ENCODE measurements at regions not wholly inside any gene's neighbourhood (a gene's known extent, or its start where the extent isn't known, plus 50 kb on each side); places are given as distances from the start of the nearest gene placed in this dataset.

DNA sequence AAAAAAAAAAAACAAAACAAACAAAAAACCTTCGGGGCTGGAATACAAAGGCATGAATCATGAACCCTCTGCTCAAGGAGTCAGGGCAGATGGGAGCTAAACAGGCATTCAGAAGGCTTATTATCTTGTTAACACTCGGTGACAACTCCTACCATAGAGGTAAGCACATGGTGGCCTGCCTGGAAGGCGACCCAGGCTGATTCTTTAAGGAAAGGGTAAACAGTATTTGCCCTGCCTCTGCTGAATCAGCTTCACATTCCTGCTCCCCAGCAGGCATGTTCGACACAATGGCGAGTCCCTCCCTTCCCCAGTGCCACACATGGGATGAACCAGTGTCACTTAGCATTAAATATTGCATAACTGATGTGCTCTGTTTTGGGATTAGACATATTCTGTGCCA lies 191.9 kb downstream of the ARL4C start:
- DNase-seq = peak; percentile 61

DNA sequence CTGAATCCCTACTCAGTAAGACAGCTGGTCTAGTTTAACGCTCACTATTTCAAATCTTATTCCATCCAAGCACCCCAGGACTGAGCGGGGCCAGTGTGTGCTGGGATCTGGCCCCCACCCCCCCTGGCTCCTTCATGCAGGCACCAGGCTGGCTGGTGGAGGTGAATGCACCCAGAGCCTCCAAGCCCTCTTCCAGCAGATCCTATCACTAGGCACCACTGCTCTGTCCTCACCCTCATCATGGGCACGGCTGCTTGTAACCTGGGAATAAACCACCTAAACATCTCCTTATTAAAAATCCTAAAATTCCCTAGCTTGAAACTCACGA lies 194.3 kb downstream of the ARL4C start:
- DNase-seq = no peak

DNA sequence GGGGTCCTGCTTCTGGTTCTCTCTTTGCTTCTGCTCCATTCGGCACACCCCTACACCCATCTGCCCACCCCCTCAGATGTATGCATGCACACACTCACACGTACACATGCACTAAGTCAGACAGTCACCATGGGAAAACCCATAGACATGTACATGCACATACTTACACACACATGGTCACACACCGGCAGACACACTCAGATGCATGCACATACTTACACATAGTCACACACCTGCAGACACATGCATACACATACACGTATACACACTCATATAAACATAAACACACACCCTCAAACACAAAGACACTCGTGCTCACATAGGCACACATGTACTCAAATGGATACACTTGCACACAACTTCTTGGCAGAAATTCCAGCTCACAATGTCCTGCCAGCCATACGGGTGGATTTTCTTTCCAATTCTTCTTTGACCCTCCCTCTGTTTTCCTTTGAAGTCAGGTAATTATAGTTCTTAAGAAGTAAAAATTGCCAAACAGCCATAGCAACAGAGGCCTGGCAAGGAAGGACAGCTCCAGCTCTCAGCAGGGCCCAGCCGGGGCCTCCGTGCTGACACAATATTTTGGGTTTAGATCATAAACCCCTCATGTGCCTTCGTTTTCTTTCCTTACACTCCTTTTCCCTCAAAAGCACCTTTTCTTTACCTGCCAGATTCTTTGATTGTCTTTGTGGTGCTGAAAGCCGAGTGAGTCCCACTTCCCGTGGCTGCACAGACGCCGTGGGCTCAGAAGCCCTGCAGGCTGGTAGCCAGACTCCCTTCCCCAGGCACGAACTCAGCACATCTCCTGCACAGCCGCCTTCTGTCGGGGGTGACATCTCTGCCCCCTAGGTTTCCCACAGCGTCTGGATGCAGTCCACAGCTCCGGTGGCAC lies 195.7 kb downstream of the ARL4C start:
- peak; percentile 28 for DNase-seq

DNA sequence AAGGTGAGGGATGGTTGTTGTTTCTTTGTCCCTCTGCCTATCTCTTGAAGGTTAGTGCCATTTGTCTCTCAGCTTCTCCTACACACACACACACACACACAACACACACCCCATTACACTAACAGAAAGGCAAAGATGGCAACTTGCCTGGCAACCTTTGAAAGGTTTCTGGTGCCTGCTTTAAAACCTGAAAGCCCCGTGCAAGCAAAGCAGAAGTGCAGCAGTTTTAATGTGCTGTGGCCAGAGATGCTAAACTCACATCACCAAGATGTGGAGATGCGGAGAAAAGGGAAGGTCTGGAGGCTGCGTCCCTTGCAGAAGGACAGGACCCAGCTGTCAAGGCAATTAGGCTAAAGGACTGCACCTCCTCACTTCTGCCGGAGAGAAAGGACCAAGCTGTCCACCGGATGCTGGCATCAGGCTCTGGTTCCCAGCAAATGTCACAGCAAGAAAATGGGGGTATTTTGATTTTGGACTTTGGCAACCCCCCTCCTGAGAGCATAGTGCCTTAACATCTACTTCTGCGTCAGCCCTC lies 196.4 kb downstream of the ARL4C start:
- no peak for DNase-seq

DNA sequence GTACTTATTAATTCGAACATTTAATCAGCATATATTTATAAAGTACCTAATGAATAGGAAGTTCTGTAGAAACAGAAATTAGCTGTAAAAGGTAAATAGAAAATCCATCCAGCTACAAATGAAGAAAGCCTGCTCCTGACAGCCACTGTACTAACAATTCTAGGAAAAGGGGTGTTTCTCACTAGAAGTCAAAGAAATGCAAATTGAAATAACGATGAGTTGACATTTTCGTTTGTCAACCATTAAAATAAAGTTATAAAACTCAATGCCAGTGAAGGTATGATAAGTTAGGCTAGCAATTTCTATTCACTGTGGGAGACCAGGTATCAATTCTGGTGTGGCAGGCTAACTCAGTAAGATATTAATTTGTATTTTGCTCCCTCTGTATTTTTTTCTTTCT lies 198.0 kb downstream of the ARL4C start:
- no peak for DNase-seq

DNA sequence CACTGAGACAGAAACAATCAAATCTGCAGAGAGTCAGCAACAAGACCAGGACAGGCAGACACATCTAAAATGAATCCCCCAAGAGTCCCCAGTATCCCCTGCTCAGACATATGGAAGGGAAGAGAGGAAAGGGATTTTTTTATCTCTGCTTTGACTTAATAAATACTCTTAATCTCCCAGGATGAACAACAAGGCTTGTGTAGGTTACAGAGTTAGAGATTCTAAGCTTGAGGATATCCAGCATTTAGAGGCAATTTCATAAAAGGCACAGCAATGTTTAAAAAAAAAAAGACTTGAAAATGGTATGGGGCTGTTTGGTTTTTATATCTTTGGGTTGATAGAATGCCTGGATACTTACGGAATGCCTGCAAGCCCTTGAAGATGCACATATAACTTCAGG lies 199.9 kb downstream of the ARL4C start:
- DNase-seq = no peak

DNA sequence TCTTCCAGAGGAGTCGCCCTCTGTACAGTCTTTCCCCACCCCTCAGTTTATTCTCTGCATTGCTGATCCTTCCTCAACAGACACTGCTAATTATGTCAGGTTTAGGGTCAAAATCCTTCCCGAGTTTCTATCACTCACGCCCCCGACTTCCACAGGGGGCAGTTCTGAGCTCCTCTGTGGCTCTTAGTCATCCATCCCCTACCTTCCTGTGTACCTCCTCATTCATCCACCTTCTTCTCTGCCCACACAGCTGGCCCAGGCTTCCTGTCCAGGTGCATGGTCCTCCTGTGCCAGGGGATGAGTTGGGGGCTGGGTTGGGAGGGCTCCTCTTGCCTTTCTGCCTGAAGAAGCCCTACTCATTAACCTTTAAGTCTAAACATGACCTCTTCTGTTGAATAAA lies 202.9 kb downstream of the ARL4C start:
- peak; percentile 91 for DNase-seq

DNA sequence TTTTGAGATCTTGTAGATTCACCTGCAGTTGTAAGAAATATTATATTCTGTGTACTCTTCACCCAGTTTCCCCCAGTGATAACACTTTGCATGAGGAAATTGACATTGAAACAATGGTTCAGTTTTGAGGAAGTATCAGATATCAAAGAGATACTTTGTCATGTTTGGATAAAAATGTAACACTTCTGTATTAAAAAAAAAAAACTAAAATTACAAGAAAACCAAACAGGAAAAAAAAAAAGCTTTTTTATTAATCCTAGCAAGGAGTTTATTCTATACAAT lies 204.0 kb downstream of the ARL4C start:
- no peak for DNase-seq

DNA sequence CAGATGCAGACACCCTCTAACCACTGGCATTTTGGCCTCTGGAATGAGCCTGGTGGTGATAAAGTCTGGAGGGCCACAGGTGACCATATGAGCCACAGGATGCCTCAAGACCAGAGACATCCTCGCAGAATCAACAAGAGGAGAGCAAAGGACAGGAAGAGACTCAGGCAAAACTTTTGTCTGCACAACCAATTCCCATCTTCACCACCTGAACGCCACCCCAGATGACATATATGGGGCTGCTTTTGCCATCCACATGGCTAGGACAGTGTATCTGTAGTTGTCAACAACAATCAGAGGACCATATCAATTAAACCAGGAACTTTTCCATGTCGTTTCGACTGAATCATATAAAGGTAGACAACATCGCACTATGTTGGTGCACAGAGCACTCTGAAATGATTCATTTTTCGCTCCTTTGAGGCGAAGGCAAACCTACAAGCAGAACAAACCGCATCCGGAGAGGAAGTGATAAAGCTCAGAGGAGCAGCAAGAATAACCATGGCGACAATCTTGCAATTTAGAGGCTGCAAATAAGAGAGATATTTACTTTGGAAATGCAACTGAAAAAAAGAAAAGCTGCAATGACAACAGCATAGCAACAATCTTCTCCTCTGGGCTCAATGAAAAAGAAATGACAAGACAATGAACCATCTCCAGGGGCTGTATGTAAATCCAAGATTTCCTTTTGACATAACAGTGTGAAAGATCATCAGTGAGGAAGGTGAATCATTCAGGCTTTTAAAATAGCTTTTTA lies 204.5 kb downstream of the ARL4C start:
- DNase-seq = no peak

DNA sequence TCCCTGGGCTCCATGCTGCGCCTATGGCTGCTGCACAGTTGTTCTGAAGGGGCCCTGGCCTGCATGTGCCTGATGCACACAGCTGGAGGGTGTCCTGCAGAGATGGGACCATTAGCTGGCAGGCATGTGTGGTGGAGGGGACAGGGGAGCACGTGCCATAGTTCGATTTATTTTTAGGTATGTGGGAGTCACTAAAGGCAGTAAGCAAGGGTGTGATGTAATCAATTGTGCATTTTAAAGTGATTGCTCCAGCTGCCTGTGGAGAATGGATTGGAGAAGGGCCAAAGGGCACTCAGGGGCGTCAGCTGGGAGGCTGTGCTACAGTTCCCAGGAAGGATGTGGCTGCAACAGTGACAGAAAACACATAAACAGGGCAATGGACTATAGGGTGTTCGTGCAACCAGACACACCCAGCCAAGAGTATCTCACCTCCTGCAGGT lies 205.1 kb downstream of the ARL4C start:
- peak; percentile 57 for DNase-seq

DNA sequence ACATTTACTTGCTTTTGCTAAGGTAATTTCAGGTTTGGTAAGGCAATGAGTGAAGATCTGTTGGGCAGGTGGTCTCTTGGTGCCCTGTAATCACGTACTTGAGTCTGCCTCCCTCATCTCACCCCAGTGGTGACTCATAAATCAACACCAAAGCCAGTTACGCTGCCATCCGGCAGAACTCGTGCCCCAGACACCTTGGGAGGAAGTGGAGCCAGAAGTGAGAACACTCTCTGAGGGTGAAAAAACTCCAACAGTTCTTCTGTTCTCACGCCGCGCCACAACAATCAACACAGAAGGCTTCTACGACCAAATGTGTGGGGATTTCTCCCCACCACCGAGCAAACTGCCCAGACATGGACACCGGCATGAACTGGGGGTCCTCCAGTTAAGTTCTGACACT lies 206.2 kb downstream of the ARL4C start:
- DNase-seq = no peak

DNA sequence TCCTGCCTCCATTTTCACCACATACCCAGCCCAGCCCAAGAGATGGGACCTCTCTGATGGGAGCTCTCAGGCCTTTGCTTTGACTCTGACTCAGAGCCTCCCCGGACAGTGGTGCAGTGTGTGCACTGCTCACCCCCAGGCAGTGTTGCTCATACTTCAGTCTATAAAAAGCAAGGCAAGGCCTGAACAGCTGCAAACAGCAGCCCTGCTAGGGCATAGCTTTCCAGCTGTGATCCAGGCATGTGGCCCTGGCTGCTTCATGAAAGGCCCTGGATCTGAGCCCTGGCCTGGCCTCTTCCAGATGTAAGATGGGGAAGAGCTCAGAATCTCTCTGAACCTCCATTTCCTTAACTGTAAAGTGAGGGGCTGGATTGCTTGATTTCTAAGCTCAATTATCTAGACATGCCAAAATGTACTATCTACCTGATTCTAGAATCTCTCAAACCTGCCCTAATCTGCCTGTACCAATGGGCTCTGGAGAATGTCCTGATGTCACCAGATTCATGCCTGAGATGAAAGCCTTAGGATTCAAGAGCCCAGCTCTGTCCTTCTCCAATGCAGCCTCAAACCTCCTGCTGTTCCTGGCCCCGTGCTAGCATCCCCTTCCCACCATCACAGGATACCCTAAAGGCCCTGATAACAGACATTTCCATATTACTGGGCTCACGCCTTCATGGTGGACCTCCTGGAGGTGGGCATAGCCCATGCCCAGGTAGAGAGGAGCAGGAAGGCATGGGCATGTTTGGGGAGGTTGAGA lies 206.9 kb downstream of the ARL4C start:
- DNase-seq = peak; percentile 4

DNA sequence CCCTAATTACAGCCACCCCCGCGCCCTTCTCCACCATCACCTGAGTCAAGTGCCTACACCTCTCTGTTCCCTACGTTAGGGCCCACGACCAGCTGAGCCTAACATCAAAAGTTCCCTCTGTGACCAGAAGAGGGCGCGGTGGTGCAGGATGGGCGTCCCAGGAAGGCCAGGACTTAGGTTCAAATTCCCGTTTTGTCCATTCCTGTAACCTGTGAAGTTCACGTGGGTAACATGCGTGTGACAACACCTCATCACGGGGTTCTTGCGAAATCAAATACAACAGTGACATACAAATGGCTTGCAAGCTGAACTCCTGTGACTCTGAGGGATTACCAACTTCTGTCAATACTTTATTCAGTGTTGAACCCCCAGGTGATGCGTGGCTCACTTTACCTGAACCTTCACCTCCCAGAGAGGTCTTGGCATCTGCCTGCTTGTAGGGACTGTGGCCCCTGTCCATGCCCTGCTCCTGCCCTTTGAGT lies 207.9 kb downstream of the ARL4C start:
- DNase-seq = peak; percentile 60

DNA sequence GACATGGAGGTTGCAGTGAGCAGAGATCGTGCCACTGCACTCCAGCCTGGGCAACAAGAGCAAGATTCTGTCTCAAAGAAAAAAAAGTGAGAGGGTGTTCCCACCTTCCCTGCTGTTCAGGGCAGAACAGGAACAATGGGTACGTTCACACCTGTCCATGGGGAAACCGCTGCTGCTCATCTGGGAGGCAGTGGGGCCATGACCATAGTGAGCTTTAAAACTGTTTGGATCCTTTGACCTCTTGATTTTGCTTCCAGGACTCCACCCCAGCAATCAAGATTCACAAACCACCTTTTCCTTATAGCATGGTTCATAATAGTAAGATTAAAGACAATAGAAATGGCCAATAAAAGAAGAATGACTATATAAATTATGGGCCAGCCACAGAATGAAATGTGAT lies 209.2 kb downstream of the ARL4C start:
- DNase-seq = no peak

DNA sequence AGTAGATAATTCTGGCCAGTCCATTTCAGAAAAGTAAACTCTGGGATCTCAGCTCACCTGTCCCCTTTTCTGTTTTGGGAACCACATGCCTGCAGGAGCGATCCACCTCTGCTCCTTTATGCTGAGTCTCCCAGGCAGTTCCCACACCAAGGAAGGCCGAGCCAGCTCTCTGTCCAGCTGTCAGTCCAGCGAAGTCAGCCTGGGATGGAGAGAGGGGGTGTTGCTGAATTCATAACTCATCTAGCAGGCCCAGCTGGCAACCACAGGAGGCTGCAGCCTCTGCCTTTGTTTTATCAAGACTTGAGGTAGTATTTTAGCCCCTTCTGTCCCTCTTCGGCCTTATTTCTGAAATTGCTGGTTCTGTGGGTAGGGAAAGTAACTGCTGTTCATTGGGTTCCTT lies 209.9 kb downstream of the ARL4C start:
- DNase-seq = peak; percentile 37

DNA sequence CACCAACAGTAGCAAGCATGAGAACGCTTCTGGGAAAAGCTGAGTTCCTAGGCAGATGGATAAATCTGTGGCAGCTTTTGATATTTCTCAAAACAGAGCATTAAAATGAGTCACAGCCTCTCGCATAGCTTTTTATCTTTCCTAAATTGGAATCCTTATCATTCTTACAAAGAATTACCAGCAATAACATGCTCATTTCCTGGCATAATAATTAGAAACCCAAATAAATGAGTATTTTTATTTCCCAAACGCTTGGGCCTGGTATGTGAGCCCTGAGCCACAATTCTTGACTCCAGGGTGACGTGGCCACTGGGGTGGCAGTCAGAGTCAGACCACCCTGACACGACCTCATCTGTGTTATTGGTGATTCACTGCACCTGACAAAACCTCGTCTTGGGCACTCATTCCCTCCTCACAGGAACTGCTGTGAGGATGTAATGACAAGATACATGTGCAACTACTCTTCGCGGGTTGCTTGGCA lies 210.7 kb downstream of the ARL4C start:
- DNase-seq = no peak

DNA sequence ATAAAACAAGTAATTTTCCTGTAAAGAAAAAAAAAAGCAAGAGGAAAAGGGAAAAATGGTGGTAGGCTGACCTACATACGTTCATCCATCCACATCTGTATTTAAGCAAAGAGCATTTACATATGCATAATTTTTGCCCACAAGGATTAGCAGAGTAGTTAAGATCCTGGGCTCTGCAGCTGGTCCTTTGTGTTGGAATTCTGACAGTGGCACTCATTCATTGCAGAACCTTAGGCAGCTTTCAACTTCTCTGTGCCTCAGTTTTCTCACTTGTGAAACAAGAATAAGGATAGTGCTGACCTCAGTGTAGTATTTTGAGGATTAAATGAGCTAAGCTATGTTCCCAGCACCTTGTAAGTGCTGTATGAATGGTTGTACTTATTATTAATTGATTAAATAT lies 211.3 kb downstream of the ARL4C start:
- no peak for DNase-seq

DNA sequence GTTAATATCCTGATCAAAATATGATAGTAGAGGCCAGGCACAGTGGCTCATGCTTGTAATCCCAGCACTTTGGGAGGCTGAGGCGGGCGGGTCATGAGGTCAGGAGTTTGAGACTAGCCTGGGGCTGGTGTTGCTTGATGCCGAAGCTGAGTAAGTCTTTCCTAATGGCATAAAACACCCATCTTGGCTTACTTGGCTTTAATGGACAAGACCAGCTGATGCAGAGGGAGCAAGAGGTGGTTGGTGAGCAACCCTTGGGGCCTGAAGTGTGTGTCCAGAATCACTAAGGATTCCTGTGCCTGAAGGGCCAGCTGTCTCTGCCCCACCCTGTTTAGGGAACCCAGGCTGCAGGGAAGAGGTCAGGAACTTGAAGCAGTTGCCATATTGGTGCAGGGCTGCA lies 217.2 kb downstream of the ARL4C start:
- DNase-seq = no peak

DNA sequence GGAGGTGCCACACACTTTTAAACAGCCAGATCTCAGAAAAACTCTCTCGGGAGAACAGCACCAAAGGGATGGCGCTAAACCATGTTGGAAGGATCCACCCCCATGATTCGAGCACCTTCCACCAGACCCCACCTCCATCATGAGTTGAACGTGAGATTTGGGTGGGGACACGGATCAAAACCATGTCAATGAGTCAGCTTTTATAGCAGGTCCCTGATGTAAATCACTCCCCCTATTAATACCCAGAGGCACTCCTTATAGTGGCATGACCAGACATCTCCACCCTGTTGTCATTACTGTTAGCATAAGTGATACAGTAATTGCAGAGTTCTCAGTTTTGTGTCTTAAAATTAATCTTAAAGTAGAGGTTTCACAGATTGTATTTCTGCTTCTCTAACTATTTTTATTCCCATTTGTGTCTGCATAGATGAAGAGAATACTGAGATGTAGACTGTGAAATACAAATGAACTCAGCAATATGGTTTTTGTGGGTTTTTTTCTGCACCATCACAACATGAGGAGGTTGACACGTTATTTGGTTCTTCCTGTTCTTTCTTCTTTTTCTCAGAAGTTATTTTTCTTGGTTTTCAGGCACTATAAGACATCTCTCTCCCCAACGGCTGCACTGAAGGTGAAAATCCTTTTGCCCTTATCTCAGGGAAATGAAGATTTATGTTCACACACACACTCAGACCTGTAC lies 218.2 kb downstream of the ARL4C start:
- DNase-seq = no peak

DNA sequence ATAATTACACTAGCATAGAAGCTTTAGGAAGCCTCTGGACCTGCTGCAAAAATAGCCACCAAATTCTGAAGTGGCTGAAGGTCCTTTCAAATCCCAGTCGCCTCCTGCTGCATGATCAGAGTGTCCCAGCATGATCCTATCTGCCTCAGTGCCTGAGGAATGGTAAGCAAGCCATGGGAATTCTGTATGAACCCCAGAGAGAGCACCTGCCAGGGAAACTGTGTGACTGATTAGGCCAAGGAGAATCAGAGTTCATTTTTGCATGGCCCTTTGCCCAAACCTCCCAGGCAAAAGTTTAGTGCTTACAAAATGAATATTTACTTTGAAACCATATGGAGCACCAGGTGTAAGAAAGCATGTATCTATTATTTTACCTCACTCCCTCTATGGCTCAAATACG lies 221.4 kb downstream of the ARL4C start:
- peak; percentile 88 for DNase-seq

DNA sequence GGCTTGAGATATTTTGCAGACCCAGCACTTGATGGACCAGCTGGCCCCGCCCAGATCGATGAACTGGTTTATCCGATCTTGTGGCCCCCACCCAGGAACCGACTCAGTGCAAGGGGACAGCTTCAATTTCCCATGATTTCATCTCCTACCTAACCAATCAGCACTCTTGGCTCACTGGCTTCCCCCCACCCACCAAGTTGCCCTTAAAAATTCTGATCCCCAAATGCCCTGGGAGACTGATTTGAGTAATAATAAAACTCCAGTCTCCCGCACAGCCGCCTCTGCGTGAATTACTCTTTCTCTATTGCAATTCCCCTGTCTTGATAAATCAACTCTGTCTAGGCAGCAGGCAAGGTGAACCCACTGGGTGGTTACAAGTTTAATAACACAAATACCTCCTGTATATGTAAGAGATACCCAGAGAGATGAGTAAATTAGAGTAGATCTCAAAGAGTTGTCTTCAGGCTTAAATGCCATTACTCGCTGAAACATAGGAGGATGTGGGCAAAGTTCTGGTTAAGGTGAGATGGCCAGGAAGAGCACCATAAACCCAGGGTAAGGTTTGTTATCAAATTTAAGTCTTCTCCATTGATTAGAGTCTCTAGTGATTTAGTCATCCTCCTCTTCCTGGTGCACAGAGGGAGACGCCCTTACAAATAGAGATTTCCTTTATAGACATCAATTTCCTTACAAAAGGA lies 222.8 kb downstream of the ARL4C start:
- DNase-seq = no peak
